DND-41 (cell line): ENCODE measurements at regions not wholly inside any gene's neighbourhood (a gene's known extent, or its start where the extent isn't known, plus 50 kb on each side); places are given as distances from the start of the nearest gene placed in this dataset.

Experiments used
- CTCF ChIP-seq: IDR thresholded peaks from 2 replicates; pipeline ENCODE4 v1.5.1; 2012; ENCODE audit warnings: borderline replicate concordance, low read length, moderate library complexity, mild to moderate bottlenecking; ENCODE audit not compliant: poor library complexity, severe bottlenecking; ENCODE audit errors: extremely low read depth
- EZH2 ChIP-seq: IDR thresholded peaks from 3 replicates; pipeline ENCODE4 v1.6.1; 2012; ENCODE audit warnings: borderline replicate concordance, low read depth, mild to moderate bottlenecking, moderate library complexity, low read length, inconsistent platforms; ENCODE audit not compliant: severe bottlenecking

GRCh38 chr9:31251386-31251785, 1133.1 kb upstream of the ACO1 start:
- TF ChIP-seq CTCF (no peak), EZH2 (no peak)
